ENCODE measurements at regions not wholly inside any gene's neighbourhood (a gene's known extent, or its start where the extent isn't known, plus 50 kb on each side); places are given as distances from the start of the nearest gene placed in this dataset.

DNA sequence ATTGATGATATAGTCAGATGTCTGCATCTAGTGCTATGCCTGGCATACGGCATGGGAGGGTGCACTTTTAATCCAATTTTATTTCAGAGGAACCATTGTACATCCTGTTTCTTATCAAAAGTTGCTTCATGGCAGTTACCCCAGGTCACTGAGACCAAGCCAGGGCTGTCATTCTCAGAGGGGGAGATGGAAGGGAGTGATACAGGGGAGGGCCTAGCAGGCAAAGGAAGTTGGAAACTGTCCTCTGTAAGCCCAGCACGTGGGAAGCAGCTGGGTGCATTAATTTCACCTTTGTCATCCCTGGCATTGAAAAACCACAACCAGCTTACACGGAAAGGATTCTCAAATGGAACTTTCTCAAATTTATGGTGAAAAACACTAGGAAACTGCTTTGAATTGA is 458.7 kb upstream of the ADAMTS5 start:
- TF ChIP-seq POLR2AphosphoS5 (IDR thresholded peaks at IDR 0.05) (no peak), POLR2A (IDR thresholded peaks at IDR 0.05) (no peak), EP300 (IDR thresholded peaks at IDR 0.05) (no peak)
- TF ChIP-seq, protein P1, sequence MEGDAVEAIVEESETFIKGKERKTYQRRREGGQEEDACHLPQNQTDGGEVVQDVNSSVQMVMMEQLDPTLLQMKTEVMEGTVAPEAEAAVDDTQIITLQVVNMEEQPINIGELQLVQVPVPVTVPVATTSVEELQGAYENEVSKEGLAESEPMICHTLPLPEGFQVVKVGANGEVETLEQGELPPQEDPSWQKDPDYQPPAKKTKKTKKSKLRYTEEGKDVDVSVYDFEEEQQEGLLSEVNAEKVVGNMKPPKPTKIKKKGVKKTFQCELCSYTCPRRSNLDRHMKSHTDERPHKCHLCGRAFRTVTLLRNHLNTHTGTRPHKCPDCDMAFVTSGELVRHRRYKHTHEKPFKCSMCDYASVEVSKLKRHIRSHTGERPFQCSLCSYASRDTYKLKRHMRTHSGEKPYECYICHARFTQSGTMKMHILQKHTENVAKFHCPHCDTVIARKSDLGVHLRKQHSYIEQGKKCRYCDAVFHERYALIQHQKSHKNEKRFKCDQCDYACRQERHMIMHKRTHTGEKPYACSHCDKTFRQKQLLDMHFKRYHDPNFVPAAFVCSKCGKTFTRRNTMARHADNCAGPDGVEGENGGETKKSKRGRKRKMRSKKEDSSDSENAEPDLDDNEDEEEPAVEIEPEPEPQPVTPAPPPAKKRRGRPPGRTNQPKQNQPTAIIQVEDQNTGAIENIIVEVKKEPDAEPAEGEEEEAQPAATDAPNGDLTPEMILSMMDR (IDR thresholded peaks at IDR 0.05) = no peak
